ENCODE measurements at regions not wholly inside any gene's neighbourhood (a gene's known extent, or its start where the extent isn't known, plus 50 kb on each side); places are given as distances from the start of the nearest gene placed in this dataset.

DNA sequence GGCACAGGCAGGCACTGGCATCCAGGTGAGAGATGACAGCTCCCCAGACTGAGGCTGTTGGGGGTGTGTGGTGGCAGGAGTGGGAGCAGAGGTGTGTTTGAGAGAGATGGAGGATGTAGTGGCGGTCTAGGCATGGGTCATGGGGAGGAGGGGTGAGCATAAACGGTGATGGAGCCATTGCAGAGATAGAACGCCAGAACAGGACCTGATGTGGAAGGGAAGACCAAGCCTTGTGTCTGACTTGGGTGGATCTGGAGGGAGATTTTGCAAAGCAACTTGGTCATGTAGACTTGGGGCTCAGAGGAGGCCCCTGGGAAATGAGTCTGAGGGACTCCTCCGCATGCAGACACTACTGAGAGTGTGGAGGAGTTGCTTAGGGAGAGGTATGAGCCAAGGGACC lies 50.0 kb upstream of the CLDN5 start:
- Histone ChIP-seq H3K4me3 (ENCODE audit: low read length) (no peak overlapping the region), H3K9me3 (ENCODE audit: control insufficient read depth, low read depth, low read length) (no peaks in the 10 kb centered on the region), H3K27me3 (ENCODE audit: control insufficient read depth, insufficient read depth, low read length) (no peaks in the 10 kb centered on the region), H3K36me3 (ENCODE audit: control insufficient read depth, low read depth, low read length) (no peaks in the 10 kb centered on the region), H3K9ac (ENCODE audit: low read length) (no peak overlapping the region), H3K4me1 (ENCODE audit: control insufficient read depth, low read depth, low read length) (peaks cover 4% of the 10 kb centered on the region), H3K27ac (ENCODE audit: low read length) (no peak overlapping the region)

DNA sequence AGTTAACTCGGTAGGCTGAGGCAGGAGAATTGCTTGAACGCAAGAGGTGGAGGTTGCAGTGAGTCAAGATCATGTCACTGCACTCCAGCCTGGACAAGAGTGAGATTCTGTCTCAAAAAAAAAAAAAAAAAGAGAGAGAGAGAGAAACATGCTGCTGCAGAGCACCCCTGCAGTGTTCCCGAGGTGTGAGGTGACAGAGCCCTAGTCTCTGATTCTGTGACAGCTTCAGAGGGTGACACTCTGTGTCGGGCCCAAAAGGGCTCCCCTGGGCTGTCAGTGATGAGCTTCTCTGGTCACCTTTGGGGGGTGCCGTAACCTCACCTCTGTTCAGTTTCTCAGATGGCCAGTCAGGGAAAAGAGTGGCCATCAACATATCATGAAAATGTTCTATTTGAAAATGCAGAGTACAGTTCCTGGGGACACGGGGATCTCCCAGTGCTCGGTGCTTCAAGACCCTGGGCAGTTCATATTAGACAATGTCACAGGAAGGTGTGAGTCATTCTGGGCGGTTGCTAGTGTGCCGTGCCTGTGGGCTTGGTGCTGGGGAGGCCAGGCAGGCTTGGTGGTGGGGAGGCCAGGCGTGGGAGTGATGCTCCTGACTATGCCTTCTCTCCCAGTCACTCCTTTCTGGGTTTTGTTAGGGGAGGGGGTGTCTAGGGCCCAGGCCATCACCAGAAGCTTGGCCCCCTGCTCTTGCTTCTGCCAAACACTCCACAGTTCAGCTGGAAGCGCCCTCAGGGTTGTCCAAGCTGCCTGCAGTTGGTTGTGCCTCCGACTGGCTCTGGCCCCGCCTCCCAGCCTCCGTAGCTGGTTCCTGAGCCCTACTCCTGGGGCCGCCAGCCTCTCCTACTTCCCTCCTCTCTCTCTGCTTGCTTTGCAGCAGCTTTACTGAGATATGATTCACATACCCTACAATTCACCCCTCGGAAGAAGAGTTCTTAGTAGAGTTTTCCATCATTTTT lies 52.5 kb upstream of the CLDN5 start:
- Histone ChIP-seq H3K27me3 (ENCODE audit: control insufficient read depth, insufficient read depth, low read length) (no peaks in the 10 kb centered on the region), H3K4me3 (ENCODE audit: low read length) (no peak overlapping the region), H3K9me3 (ENCODE audit: control insufficient read depth, low read depth, low read length) (no peaks in the 10 kb centered on the region), H3K4me1 (ENCODE audit: control insufficient read depth, low read depth, low read length) (peaks cover 4% of the 10 kb centered on the region), H3K36me3 (ENCODE audit: control insufficient read depth, low read depth, low read length) (no peaks in the 10 kb centered on the region), H3K27ac (ENCODE audit: low read length) (no peak overlapping the region), H3K9ac (ENCODE audit: low read length) (no peak overlapping the region)

DNA sequence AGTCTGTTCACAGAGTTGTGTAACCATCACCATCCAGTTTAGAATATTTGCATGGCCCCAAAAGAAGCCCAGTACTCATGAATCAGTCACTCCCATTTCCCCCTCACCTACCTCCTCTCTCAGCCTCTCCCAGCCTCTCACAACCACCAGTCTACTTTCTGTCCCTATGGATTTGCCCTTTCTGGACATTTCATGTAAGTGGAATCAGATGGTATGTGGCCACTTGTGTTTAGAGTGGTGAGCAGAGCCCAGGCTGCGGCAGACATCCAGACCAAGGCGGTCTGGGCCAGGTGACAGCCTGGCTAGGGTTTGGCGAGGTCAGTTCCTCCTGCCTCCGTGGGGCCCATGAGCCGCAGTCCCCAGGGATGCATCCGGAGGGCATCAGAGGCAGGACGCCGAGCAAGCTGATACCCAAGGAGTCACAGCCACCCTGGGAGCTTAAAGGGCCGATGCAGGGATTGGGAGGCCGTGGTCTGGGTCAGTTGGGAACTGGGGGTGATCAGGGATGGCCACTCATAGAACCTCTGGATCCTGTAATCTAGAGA lies 53.3 kb upstream of the CLDN5 start:
- H3K27ac ChIP-seq (ENCODE audit: low read length): no peak overlapping the region
- peaks cover 4% of the 10 kb centered on the region for H3K4me1 ChIP-seq (ENCODE audit: control insufficient read depth, low read depth, low read length)
- H3K4me3 ChIP-seq (ENCODE audit: low read length): no peak overlapping the region
- H3K36me3 ChIP-seq (ENCODE audit: control insufficient read depth, low read depth, low read length): no peaks in the 10 kb centered on the region
- no peak overlapping the region for H3K9ac ChIP-seq (ENCODE audit: low read length)
- H3K27me3 ChIP-seq (ENCODE audit: control insufficient read depth, insufficient read depth, low read length): no peaks in the 10 kb centered on the region
- no peaks in the 10 kb centered on the region for H3K9me3 ChIP-seq (ENCODE audit: control insufficient read depth, low read depth, low read length)

DNA sequence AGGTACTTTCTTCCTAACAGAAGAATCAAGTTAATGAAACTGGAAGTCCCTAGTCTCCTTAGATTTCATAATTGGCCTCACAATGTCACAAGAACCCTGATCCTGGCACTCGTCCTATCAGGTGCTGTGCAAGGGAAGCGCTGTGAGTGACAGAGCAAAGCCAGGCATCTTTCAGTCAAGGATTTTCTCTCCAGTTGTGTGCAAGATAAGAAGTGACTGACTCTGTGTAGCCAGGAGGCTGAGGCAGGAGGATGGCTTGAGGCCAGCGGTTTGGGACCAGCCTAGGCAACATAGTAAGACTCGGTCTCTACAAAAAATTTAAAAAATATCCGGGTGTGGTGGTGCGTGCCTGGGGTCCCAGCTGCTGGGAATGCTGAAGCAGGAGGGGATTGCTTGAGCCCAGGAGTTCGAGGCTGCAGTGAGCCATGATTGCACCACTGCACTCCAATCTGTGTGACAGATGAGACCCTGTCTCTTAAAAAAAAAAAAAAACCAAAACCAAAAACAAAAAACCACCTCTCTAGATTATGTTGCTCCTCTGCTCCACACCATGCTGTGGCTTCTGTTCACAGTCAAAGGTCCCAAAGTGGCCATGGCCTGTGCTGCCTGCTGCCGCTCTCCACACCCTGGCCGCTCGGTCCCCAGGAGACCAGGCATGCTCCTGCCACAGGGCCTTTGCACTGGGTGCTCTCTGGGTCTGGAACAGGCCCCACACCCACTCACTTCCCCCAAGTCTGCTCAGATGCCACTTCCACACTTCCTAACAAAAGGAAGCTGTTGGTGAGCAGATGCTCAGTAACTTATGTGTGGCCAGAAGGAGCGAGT lies 54.2 kb upstream of the CLDN5 start:
- Histone ChIP-seq H3K9me3 (ENCODE audit: control insufficient read depth, low read depth, low read length) (no peaks in the 10 kb centered on the region), H3K9ac (ENCODE audit: low read length) (no peak overlapping the region), H3K36me3 (ENCODE audit: control insufficient read depth, low read depth, low read length) (no peaks in the 10 kb centered on the region), H3K27me3 (ENCODE audit: control insufficient read depth, insufficient read depth, low read length) (no peaks in the 10 kb centered on the region), H3K27ac (ENCODE audit: low read length) (no peak overlapping the region), H3K4me1 (ENCODE audit: control insufficient read depth, low read depth, low read length) (peaks cover 4% of the 10 kb centered on the region), H3K4me3 (ENCODE audit: low read length) (no peak overlapping the region)

DNA sequence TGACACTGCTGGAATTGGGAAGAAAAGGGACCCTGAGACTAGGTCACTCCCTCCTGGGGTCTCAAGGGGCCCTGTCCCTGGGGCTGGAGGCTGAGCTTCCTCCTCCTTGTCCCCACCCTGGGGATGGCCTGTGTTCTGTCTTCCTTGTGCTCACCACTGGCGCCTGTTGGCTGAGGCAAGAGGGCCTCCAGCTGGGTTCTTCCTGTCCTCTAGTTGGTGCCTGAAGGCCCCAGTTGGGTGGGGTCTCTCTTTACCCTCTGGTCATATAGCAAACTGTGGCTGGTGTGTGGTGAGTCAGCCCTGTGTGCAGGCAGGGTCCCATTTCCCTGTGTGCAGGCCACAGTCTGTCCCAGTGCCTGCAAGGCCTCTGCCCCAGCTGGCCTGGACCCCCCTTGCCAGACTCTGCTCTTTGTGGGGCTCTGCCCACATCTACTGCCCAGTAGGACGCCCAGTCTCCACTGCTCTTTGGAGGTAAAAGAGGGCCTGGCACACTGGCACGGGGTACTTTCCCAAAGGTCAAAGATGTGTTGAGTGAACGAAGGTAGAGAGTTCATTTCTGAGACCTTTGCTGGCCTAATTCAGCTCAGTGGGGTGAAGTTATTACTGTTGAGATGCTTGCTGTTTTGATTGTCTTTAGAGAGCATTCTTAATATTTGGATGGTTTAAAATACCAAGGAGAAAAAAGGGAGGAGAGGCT lies 55.1 kb upstream of the CLDN5 start:
- H3K27ac ChIP-seq (ENCODE audit: low read length): no peak overlapping the region
- no peak overlapping the region for H3K4me3 ChIP-seq (ENCODE audit: low read length)
- no peaks in the 10 kb centered on the region for H3K36me3 ChIP-seq (ENCODE audit: control insufficient read depth, low read depth, low read length)
- H3K9ac ChIP-seq (ENCODE audit: low read length): no peak overlapping the region
- peaks cover 4% of the 10 kb centered on the region for H3K4me1 ChIP-seq (ENCODE audit: control insufficient read depth, low read depth, low read length)
- no peaks in the 10 kb centered on the region for H3K9me3 ChIP-seq (ENCODE audit: control insufficient read depth, low read depth, low read length)
- no peaks in the 10 kb centered on the region for H3K27me3 ChIP-seq (ENCODE audit: control insufficient read depth, insufficient read depth, low read length)

DNA sequence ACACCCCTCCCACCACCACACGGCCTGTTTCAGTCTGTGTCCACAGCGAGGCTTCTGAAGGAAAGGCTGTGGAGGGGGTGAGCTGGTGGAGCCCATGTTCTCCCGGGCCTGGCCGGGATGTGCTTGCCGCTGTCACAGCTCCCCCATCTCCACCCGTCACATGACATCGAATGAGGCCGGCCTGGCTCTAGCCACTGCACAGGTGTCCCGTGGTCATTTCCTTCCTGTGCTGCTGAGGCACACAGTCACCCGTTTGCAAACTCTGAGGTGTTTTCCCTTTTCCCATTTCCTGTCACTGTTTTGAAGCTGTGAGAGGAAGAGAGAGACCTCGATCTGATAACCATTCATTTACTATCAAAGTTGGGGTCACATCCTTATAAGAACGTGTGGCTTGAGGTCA lies 55.7 kb upstream of the CLDN5 start:
- Histone ChIP-seq H3K9me3 (ENCODE audit: control insufficient read depth, low read depth, low read length) (no peaks in the 10 kb centered on the region), H3K9ac (ENCODE audit: low read length) (no peak overlapping the region), H3K4me3 (ENCODE audit: low read length) (no peak overlapping the region), H3K27me3 (ENCODE audit: control insufficient read depth, insufficient read depth, low read length) (no peaks in the 10 kb centered on the region), H3K36me3 (ENCODE audit: control insufficient read depth, low read depth, low read length) (no peaks in the 10 kb centered on the region), H3K27ac (ENCODE audit: low read length) (no peak overlapping the region), H3K4me1 (ENCODE audit: control insufficient read depth, low read depth, low read length) (peaks cover 4% of the 10 kb centered on the region)

DNA sequence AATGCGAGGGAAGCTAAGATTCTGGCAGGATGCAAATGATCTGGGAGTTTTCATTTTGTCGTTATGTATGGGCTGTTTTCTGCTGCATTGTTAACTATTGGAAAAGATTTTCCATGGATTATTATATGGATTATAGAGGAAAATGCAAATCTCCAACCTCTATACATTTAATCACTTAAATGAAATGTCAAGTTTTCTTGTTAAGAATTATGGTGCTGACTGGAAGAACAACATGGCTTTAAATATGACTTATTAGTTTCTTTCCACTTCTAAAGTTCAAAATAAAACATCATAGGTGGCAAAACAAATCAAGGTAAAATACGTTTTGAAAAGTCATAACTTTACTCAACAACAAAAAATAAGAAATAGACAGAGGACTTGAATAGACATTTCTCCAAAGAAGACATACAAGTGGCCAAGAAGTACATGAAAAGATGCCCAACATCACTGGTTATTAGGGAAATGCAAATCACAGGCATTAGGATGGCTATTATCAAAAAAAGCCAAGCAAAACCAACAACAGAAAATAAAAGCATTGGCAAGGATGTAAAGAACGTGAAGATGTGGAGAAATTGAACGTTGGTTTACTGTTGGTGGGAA lies 56.2 kb upstream of the CLDN5 start:
- H3K4me1 ChIP-seq (ENCODE audit: control insufficient read depth, low read depth, low read length): peaks cover 4% of the 10 kb centered on the region
- no peak overlapping the region for H3K9ac ChIP-seq (ENCODE audit: low read length)

DNA sequence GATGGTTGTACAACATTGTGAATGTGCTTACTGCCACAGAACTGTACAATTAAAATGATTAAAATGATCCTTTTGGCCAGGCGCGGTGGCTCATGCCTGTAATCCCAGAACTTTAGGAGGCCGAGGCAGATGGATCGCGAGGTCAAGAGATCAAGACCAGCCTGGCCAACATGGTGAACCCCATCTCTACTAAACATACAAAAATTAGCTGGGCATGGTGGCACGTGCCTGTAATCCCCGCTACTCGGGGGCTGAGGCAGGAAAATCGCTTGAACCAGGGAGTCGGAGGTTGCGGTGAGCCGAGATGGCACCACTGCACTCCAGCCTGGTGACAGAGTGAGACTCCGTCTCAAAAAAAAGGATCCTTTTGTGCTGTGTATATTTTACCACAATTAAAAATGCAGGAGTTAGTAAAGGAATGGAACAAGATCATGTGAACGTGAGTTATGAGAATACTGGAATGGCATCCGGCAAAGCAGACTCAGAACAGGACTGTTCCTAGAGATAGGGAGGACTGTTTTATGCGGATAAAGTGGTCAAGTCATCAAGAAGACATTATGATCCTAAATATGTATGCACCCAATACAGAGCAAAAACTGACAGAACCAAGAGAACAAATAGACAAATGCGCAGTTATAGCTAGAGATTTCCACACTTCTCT lies 58.0 kb upstream of the CLDN5 start:
- Histone ChIP-seq H3K9ac (ENCODE audit: low read length) (no peak overlapping the region), H3K36me3 (ENCODE audit: control insufficient read depth, low read depth, low read length) (no peaks in the 10 kb centered on the region), H3K4me3 (ENCODE audit: low read length) (no peak overlapping the region), H3K27ac (ENCODE audit: low read length) (no peak overlapping the region), H3K4me1 (ENCODE audit: control insufficient read depth, low read depth, low read length) (peaks cover 3% of the 10 kb centered on the region), H3K27me3 (ENCODE audit: control insufficient read depth, insufficient read depth, low read length) (no peaks in the 10 kb centered on the region), H3K9me3 (ENCODE audit: control insufficient read depth, low read depth, low read length) (no peaks in the 10 kb centered on the region)

More for the DNA sequence above, 56.2 kb upstream of the CLDN5 start:
- Histone ChIP-seq H3K9me3 (ENCODE audit: control insufficient read depth, low read depth, low read length) (no peaks in the 10 kb centered on the region), H3K4me3 (ENCODE audit: low read length) (no peak overlapping the region), H3K36me3 (ENCODE audit: control insufficient read depth, low read depth, low read length) (no peaks in the 10 kb centered on the region), H3K27me3 (ENCODE audit: control insufficient read depth, insufficient read depth, low read length) (no peaks in the 10 kb centered on the region), H3K27ac (ENCODE audit: low read length) (no peak overlapping the region)

DNA sequence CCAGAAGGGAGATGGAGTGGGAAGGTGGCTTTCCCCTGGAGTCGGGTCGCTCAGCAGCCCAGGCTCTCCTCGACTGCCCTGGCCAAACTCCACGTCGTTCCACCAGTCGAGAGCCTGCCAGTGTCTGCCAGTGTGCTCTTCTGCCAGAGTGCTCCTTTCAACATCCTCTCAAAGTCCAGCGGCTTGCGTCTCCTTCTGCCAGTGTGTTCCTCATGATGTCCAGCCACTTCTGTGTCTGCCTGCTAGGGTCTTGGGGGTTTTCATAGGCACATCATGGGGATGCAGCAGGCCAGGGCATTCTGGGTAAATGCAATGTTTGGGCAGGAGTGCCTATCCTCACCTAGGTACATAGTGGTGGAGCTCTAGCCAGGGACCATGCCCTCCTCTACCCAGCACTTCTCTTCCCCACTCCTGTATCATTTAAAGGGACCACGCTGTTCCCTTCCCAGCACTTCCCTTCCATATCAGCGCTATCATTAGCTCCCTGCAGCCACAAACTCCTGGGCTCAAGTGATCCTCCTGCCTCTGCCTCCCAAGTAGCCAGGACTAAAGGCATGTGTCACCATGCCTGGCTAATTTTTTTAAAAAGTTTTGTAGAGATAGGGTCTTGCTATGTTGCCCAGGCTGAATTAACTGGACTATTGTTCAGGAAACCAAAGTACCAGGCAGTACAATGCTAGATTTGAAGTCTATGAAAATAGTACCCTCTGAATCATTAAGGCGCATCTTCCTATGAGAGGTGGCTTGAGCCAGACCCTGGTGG lies 62.9 kb upstream of the CLDN5 start:
- H3K9ac ChIP-seq (ENCODE audit: low read length): no peak overlapping the region
- no peak overlapping the region for H3K27ac ChIP-seq (ENCODE audit: low read length)
- no peaks in the 10 kb centered on the region for H3K4me1 ChIP-seq (ENCODE audit: control insufficient read depth, low read depth, low read length)
- no peaks in the 10 kb centered on the region for H3K9me3 ChIP-seq (ENCODE audit: control insufficient read depth, low read depth, low read length)
- no peak overlapping the region for H3K4me3 ChIP-seq (ENCODE audit: low read length)
- H3K27me3 ChIP-seq (ENCODE audit: control insufficient read depth, insufficient read depth, low read length): no peaks in the 10 kb centered on the region
- H3K36me3 ChIP-seq (ENCODE audit: control insufficient read depth, low read depth, low read length): no peaks in the 10 kb centered on the region

DNA sequence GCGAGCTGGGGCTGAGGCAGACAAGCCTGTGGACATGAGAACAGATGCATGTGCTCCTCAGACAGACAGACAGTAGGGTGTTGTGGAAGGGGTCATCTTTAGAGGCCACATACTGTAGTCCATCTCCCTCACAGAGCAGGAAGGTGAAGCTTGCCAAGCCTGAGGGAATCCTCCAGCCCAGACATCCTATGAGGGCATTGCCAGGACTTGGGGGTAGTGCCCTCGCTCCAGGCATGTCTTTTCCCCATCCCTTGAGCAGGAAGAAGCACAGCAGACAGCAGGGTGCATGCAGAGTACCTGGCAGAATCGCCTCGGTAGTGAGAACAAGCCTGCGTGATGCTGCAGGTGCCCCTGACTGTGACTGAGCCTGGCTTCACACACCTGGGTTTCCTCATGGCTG lies 66.5 kb upstream of the CLDN5 start:
- Histone ChIP-seq H3K27me3 (ENCODE audit: control insufficient read depth, insufficient read depth, low read length) (no peaks in the 10 kb centered on the region), H3K36me3 (ENCODE audit: control insufficient read depth, low read depth, low read length) (no peaks in the 10 kb centered on the region), H3K4me3 (ENCODE audit: low read length) (no peak overlapping the region), H3K27ac (ENCODE audit: low read length) (no peak overlapping the region), H3K9me3 (ENCODE audit: control insufficient read depth, low read depth, low read length) (no peaks in the 10 kb centered on the region), H3K9ac (ENCODE audit: low read length) (no peak overlapping the region), H3K4me1 (ENCODE audit: control insufficient read depth, low read depth, low read length) (no peaks in the 10 kb centered on the region)

Measured in iPS-18a (cell line).